ENCODE measurements at regions not wholly inside any gene's neighbourhood (a gene's known extent, or its start where the extent isn't known, plus 50 kb on each side); places are given as distances from the start of the nearest gene placed in this dataset.

- TF ChIP-seq POLR2A (IDR thresholded peaks at IDR 0.05) (no peak), CTCF (IDR thresholded peaks at IDR 0.05) (no peak)
These were observed 295.6 kb upstream of the F9 start for GRCh38 chrX:139234898-139235297.
